Hindlimb muscle (tissue), 1 donor: ENCODE measurements at regions not wholly inside any gene's neighbourhood (a gene's known extent, or its start where the extent isn't known, plus 50 kb on each side); places are given as distances from the start of the nearest gene placed in this dataset.
"Not testable (repeated sequence)": the region's sequence is repeated elsewhere in the genome, so short reads cannot be mapped to it uniquely, and the experiment has no call there.

ENCODE experiments used
- DNase-seq: peaks from one replicate; pipeline ENCODE4 v3.0.0-alpha.2; 2013

GRCh38 chr4:49117951-49118350 lies 131.9 kb downstream of the CWH43 start:
- DNase-seq = not testable (repeated sequence)

DNA sequence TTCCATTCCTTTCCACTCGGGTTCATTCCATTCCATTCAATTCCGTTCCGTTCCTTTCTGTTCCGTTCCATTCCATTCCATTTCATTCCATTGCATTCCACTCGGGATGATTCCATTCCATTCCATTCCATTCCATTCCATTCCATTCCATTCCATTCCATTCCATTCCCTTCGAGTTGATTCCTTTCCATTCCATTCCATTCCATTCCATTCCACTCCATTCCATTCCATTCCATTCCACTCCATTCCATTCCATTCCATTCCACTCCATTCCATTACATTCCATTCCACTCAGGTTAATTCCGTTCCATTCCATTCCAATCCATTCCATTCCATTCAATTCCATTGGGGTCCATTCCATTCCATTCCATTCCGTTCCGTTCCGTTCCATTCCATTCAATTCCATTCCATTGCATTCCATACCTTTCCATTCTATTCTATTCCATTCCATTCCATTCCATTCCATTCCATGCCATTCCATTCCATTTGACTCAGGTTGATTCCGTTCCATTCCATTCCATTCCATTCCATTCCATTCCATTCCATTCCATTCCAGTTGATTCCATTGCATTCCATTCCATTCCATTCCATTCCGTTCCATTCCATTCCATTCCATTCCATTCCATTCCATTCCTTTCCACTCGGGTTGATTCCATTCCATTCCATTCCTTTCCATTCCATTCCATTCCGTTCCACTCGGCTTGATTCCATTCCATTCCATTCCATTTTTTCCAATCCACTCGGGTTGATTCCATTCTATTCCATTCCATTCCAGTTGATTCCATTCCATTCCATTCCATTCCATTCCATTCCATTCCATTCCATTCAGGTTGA lies 132.5 kb downstream of the CWH43 start:
- DNase-seq = not testable (repeated sequence)

GRCh38 chr4:49119345-49119744 lies 133.3 kb downstream of the CWH43 start:
- DNase-seq = not testable (repeated sequence)

GRCh38 chr4:49120042-49120779 lies 134.1 kb downstream of the CWH43 start:
- DNase-seq = not testable (repeated sequence)

DNA sequence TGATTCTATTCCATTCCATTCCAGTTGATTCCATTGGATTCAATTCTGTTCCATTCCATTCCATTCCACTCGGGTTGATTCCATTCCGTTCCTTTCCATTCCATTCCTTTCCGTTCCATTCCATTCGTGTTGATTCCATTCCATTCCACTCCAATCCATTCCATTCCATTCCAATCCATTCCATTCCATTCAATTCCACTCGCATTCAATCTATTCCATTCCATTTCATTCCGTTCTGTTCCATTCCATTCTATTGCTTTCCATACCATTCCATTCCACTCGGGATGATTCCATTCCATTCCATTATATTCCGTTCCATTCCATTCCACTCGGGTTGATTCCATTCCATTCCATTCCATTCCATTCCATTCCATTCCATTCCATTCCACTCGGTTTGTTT lies 134.7 kb downstream of the CWH43 start:
- peak; percentile 28 for DNase-seq

GRCh38 chr4:49126443-49126842 lies 140.4 kb downstream of the CWH43 start:
- not testable (repeated sequence) for DNase-seq

DNA sequence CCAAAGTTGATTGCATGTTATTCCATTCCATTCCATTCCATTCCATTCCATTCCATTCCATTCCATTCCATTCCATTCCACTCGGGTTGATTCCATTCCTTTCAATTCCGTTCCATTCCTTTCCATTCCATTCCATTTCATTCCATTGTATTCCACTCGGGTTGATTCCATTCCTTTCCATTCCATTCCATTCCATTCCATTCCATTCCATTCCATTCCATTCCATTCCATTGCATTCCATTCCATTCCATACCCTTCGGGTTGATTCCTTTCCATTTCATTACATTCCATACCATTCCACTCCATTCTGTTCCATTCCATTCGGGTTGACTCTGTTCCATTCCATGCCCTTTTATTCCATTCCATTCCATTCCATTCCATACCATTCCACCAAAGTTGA lies 140.8 kb downstream of the CWH43 start:
- DNase-seq = not testable (repeated sequence)

DNA sequence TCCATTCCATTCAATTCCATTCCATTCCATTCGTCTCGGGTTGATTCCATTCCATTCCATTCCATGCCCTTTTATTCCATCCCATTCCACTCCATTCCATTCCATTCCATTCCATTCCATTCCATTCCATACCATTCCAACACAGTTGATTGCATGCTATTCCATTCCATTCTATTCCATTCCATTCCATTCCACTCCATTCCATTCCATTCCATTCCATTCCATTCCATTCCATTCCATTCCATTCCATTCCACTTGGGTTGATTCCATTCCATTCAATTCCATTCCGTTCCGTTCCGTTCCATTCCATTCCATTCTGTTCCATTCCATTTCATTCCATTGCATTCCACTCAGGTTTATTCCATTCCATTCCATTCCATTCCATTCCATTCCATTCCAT lies 143.3 kb downstream of the CWH43 start:
- DNase-seq = not testable (repeated sequence)

DNA sequence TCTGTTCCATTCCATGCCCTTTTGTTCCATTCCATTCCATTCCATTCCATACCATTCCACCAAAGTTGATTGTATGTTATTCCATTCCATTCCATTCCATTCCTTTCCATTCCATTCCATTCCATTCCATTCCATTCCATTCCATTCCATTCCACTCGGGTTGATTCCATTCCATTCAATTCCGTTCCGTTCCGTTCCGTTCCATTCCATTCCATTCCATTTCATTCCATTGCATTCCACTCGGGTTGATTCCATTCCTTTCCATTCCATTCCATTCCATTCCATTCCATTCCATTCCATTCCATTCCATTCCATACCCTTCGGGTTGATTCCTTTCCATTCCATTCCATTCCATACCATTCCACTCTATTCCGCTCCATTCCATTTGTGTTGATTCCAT lies 143.8 kb downstream of the CWH43 start:
- not testable (repeated sequence) for DNase-seq

DNA sequence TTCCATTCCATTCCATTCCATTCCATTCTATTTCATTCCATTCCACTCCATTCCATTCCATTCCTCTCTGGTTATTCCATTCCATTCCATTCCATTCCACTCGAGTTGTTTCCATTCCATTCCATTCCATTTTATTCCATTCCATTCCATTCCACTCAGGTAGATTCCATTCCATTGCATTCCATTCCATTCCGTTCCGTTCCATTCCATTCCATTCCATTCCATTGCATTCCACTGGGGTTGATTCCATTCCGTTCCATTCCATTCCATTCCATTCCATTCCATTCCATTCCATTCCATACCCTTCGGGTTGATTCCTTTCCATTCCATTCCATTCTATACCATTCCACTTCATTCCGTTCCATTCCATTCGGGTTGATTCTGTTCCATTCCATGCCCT lies 144.6 kb downstream of the CWH43 start:
- not testable (repeated sequence) for DNase-seq

GRCh38 chr4:49137043-49137442 lies 151.0 kb downstream of the CWH43 start:
- DNase-seq = not testable (repeated sequence)

DNA sequence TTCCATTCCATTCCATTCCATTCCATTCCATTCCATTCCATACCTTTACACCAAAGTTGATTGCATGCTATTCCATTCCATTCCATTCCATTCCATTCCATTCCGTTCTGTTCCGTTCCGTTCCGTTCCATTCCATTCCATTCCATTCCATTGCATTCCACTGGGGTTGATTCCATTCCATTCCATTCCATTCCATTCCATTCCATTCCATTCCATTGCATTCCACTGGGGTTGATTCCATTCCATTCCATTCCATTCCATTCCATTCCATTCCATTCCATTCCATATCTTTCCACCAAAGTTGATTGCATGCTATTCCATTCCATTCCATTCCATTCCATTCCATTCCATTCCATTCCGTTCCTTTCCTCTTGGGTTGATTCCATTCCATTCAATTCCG lies 151.9 kb downstream of the CWH43 start:
- not testable (repeated sequence) for DNase-seq

GRCh38 chr4:49138818-49139217 lies 152.7 kb downstream of the CWH43 start:
- DNase-seq = not testable (repeated sequence)

GRCh38 chr4:49139513-49139912 lies 153.4 kb downstream of the CWH43 start:
- not testable (repeated sequence) for DNase-seq

DNA sequence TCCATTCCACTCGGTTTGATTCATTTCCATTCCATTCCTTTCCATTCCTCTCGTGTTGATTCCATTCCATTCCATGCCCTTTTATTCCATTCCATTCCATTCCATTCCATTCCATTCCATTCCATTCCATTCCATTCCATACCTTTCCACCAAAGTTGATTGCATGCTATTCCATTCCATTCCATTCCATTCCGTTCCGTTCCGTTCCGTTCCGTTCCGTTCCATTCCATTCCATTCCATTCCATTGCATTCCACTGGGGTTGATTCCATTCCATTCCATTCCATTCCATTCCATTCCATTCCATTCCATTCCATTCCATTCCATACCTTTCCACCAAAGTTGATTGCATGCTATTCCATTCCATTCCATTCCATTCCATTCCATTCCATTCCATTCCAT lies 154.3 kb downstream of the CWH43 start:
- not testable (repeated sequence) for DNase-seq

DNA sequence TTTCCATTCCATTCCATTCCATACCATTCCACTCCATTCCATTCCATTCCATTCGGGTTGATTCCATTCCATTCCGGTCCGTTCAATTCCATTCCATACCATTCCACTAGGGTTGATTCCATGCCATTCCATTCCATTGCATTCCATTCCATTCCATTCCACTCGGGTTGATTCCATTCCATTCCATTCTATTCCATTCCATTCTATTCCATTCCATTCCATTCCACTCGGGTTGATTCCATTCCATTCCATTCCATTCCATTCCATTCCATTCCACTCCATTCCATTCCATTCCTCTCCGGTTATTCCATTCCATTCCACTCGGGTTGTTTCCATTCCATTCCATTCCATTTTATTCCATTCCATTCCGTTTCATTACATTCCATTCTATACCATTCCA lies 155.9 kb downstream of the CWH43 start:
- not testable (repeated sequence) for DNase-seq

DNA sequence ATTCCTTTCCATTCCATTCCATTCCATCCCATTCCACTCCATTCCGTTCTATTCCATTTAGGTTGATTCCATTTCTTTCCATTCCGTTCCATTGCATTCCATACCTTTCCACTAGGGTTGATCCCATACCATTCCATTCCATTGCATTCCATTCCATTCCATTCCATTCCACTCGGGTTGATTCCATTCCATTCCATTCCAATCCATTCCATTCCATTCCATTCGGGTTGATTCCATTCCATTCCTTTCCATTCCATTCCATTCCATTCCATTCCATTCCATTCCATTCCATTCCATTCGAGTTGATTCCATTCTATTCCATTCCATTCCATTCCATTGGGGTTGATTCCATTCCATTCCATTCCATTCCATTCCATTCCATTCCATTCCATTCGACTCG lies 161.1 kb downstream of the CWH43 start:
- not testable (repeated sequence) for DNase-seq

- DNase-seq = peak; percentile 16
Observed at GRCh38 chr4:49147596-49147995, 161.5 kb downstream of the CWH43 start.

DNA sequence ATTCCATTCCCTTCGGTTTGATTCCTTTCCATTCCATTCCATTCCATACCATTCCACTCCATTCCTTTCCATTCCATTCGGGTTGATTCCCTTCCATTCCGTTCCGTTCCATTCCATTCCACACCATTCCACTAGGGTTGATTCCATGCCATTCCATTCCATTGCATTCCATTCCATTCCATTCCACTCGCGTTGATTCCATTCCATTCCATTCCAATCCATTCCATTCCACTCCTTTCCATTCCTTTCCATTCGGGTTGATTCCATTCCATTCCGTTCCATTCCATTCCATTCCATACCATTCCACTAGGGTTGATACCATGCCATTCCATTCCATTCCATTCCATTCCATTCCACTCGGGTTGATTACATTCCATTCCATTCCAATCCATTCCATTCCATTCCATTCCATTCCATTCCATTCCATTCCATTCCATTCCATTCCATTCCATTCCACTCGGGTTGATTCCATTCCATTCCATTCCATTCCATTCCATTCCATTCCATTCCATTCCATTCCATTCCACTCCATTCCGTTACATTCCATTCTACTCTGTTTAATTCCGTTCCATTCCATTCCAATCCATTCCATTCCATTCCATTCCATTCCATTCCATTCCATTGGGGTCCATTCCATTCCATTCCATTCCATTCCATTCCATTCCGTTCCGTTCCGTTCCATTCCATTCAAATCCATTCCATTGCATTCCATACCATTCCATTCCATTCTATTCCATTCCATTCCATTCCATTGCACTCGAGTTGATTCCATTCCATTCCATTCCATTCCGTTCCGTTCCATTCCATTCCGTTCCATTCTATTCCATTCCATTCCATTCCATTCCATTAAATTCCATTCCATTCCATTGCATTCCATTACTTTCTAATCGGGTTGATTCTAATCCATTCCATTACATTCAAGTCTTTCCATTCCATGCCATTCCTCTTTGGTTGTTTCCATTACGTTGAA lies 163.2 kb downstream of the CWH43 start:
- DNase-seq = peak; percentile 69

DNA sequence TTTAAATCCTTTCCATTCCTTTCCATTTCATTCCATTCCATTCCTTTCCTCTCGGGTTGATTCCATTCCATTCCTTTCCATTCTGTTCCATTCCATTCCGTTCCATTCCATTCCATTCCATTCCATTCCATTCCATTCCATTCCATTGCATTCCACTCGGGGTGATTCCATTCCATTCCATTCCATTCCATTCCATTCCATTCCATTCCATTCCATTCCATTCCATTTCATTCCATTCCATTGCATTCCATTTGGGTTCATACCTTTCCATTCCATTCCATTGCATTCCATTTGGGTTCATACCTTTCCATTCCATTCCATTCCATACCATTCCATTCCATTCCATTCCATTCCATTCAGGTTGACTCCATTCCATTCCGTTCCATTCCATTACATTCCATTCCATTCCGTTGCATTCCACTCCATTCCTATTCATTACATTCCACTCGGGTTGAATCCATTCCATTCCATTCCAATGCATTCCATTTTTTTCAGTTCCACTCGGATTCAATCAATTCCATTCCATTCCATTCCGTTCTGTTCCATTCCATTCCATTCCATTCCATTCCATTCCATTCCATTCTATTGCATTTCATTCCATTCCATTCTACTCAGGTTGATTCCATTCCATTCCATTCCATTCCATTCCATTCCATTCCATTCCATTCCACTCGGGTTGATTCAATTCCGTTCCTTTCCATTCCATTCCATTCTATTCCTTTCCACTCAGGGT lies 164.4 kb downstream of the CWH43 start:
- DNase-seq = not testable (repeated sequence)

- not testable (repeated sequence) for DNase-seq
Observed at GRCh38 chr4:49153011-49153410, 166.9 kb downstream of the CWH43 start.
